ENCODE measurements at regions not wholly inside any gene's neighbourhood (a gene's known extent, or its start where the extent isn't known, plus 50 kb on each side); places are given as distances from the start of the nearest gene placed in this dataset.
A peak's percentile ranks its signal among the peaks of the same experiment; 100 is the strongest.

DNA sequence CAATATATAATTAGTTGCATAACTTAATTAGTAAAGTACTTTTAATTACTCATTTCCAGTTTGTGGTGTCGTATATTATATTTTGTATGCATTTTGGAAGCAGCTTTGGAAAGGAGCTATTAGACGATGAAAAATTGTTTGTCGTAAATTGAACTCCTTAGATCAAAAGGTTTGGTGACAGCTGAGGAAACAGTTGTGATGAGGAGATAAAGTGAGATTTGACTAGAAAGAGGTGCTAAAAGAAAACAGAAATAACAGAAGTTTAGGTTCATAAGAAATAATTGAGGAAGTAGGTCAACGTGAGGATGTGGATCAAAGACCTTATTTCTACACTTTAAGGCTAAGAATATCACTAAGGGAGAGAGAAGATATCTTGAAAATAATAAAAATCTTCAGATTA, 141.9 kb upstream of the NETO1 start:
- no peak for ATAC-seq (ENCODE audit: low FRiP score)
- TF ChIP-seq, protein P1, sequence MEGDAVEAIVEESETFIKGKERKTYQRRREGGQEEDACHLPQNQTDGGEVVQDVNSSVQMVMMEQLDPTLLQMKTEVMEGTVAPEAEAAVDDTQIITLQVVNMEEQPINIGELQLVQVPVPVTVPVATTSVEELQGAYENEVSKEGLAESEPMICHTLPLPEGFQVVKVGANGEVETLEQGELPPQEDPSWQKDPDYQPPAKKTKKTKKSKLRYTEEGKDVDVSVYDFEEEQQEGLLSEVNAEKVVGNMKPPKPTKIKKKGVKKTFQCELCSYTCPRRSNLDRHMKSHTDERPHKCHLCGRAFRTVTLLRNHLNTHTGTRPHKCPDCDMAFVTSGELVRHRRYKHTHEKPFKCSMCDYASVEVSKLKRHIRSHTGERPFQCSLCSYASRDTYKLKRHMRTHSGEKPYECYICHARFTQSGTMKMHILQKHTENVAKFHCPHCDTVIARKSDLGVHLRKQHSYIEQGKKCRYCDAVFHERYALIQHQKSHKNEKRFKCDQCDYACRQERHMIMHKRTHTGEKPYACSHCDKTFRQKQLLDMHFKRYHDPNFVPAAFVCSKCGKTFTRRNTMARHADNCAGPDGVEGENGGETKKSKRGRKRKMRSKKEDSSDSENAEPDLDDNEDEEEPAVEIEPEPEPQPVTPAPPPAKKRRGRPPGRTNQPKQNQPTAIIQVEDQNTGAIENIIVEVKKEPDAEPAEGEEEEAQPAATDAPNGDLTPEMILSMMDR (IDR thresholded peaks at IDR 0.05) = no peak
- DNase-seq (ENCODE audit: low spot score) = no peak

DNA sequence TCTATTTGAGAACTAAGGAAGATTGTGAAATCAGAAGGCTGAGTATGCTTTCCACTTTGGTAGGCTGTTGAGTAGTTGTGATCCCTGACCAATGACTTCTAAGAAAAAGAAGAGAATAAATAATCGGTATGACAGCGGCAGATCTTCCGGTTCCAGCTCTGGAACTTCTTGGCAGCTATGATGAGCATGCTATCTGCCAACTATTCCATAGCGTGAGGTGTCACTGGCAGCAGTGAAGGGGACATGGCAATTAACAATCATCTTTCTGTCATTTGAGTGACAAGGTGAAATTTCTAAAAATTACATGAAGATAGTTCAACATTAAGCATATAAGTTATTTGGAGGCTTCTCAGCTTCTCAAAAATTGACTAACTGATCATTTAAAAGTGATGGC, 140.1 kb upstream of the NETO1 start:
- DNase-seq (ENCODE audit: low spot score) (no peak), ATAC-seq (ENCODE audit: low FRiP score) (peak; percentile 8)
- TF ChIP-seq, protein P1 (IDR thresholded peaks at IDR 0.05) = no peak

DNA sequence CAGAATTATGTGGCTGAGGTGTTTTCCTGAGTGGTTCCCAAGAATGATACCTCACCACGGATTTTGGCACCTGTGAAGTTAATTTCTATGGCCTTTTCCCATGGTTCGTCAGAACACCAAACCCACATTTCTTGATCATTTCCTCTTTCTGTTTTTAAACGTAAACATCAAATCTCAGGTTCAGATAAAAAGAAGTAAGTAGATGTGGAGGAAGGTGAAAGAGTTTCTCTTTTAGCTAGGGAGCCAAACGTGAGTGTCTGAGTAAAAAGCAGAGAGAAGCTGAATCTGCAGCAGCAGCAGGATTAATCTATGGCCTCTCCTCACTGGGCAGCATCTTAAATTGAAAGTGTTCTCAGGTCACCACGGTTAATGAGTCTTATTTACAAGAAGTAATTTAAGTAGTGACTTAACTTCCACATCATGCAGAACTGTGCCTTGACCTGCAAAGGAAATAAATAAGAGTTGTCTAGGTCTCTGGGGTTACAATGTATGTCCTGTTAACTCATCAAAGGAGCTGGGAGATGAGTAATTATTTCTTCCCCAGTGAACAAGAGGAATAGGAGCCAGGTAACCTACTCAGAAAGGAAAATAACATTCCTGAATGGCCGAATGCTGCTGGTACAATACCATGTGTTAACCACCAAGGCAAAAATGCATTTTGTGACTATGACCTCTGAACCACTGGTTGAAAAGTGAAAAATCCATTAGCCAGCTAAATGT, 139.6 kb upstream of the NETO1 start:
- peak; percentile 32 for ATAC-seq (ENCODE audit: low FRiP score)
- TF ChIP-seq, protein P1 (IDR thresholded peaks at IDR 0.05) = no peak
- no peak for DNase-seq (ENCODE audit: low spot score)

DNA sequence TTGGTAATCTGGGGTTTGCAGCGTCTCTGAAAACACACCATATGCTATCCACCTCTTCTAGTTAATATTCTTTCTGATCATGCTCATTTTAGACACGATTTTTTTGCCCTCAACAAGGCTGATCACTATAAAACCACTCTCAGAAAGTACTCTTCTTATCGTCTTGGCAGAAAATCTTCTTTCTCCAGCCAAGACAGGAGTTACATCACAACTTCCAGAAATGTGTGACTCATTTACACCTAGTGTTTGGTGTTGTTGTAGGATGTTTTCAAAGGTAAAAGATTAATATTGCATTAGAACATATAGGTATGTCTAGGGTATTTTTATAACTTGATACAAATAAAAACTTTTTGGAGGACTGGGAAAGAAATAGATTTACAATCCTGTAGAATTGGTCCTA, 138.5 kb upstream of the NETO1 start:
- DNase-seq (ENCODE audit: low spot score) (no peak), ATAC-seq (ENCODE audit: low FRiP score) (peak; percentile 70)
- TF ChIP-seq, protein P1 (IDR thresholded peaks at IDR 0.05) = no peak

DNA sequence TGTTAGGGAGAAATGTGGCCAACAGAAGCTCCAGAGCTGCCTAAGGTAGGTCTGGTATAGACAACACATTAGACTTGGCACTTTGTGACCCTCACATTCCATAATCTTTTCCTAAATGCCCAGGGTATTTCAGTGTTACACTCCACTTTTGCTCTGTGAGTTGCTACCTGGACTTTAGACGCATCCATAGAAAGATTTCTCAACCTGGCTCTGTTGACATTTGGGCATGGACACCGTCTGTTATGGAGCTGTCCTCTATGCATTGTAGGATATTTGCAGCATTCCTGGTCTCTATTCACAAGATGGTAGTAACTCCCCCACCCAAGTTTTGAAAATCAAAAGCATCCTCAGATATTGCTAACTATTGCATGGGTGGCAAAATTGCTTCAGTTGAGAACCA, 136.5 kb upstream of the NETO1 start:
- ATAC-seq (ENCODE audit: low FRiP score) (no peak), DNase-seq (ENCODE audit: low spot score) (no peak)
- TF ChIP-seq, protein P1 (IDR thresholded peaks at IDR 0.05) = no peak

DNA sequence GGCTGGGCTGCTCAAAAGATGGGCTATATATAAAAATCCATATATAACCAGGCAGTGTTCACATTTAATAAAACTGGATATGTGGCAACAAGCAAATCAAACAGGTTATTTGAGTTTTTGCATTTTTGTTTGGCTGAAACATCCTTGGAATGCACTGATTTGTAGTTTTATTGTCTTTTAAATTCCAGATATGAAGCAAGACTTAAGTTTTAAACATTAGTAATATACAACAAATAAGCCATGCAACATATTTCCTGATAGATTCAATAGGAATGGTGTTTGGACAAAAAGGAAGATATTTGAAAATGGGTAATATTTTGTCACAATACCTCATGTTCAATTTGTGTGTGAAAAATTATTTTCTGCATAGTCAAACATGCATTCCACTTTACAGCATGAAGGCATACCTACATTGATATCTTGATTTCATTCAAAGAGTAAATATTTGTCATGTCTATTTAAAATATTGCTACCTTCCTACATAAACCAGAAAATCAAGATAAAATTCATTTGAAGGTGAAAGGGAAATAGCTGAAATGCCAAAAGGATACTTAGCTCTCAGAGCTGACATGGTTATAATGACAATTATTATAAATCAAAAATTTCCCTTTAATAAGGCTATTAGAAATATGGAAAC, 132.3 kb upstream of the NETO1 start:
- DNase-seq (ENCODE audit: low spot score) = no peak
- TF ChIP-seq, protein P1 (IDR thresholded peaks at IDR 0.05) = no peak
- no peak for ATAC-seq (ENCODE audit: low FRiP score)

DNA sequence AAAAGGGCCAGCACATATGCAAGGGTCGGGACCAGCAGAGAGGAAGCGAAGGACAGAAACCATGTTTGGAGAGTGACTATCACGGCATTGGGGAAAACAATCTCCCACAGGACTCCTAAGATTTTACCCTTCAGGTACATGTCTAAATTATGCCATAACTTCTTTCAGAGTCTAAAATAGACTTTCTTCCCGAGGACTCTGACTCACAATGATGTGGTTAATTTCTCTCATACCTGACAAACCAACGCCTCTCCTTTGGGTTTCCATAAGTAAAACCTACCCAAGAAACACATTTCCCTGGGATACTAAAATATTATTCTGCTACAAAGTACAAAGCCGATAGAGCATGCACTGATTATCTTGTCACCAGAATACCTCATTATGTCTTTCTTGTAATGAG, 127.8 kb upstream of the NETO1 start:
- DNase-seq (ENCODE audit: low spot score) (no peak), ATAC-seq (ENCODE audit: low FRiP score) (no peak)
- TF ChIP-seq, protein P1 (IDR thresholded peaks at IDR 0.05) = no peak

Measured in omental fat pad (tissue), 3 donors.